GM23338 (cell line): ENCODE measurements at regions not wholly inside any gene's neighbourhood (a gene's known extent, or its start where the extent isn't known, plus 50 kb on each side); places are given as distances from the start of the nearest gene placed in this dataset.

Experiments used
- ATAC-seq: fragments of 200-7000 bp; cut with Tn5 transposase; 3 replicates; pipeline ENCODE4 v1.9.1; 2020
- DNase-seq: peaks from one replicate; pipeline ENCODE4 v3.0.0-alpha.2; 2015; ENCODE audit warnings: low spot score
- H2AFZ ChIP-seq: fragments of 200-600 bp; sonication (generic); 2 replicates; pipeline ENCODE4 v1.8.0; 2016; ENCODE audit warnings: antibody characterized with exemption, mild to moderate bottlenecking, moderate library complexity
- H3F3A ChIP-seq: fragments of 200-600 bp; sonication (generic); replicated peaks from 2 replicates; pipeline ENCODE4 v1.8.0; 2017; ENCODE audit warnings: antibody characterized with exemption, mixed run types, low read depth
- H3K27ac ChIP-seq: fragments of 200-600 bp; sonication (generic); 2 replicates; pipeline ENCODE4 v1.6.1; 2016; ENCODE audit warnings: low read depth
- H3K27me3 ChIP-seq: fragments of 200-600 bp; sonication (generic); 2 replicates; pipeline ENCODE4 v1.8.0; 2016; ENCODE audit warnings: mild to moderate bottlenecking, mixed run types, moderate library complexity; ENCODE audit not compliant: insufficient read depth
- H3K36me3 ChIP-seq: fragments of 200-600 bp; sonication (generic); 2 replicates; pipeline ENCODE4 v1.8.0; 2016; ENCODE audit warnings: mild to moderate bottlenecking; ENCODE audit not compliant: insufficient read depth
- H3K4me1 ChIP-seq: fragments of 200-600 bp; sonication (generic); 2 replicates; pipeline ENCODE4 v1.8.0; 2016; ENCODE audit warnings: mild to moderate bottlenecking, moderate library complexity; ENCODE audit not compliant: insufficient read depth
- H3K4me2 ChIP-seq: fragments of 200-600 bp; sonication (generic); 2 replicates; pipeline ENCODE4 v1.7.1; 2017; ENCODE audit warnings: mixed run types
- H3K4me3 ChIP-seq: fragments of 200-600 bp; sonication (generic); 2 replicates; pipeline ENCODE4 v1.6.1; 2016; ENCODE audit warnings: mixed run types
- H3K79me2 ChIP-seq: fragments of 200-600 bp; sonication (generic); replicated peaks from 2 replicates; pipeline ENCODE4 v1.8.0; 2017; ENCODE audit warnings: mild to moderate bottlenecking; ENCODE audit not compliant: insufficient read depth
- H3K9me2 ChIP-seq: fragments of 200-600 bp; sonication (generic); 2 replicates; pipeline ENCODE4 v1.8.0; 2017; ENCODE audit not compliant: insufficient read depth
- H4K20me1 ChIP-seq: fragments of 200-600 bp; sonication (generic); replicated peaks from 2 replicates; pipeline ENCODE4 v1.8.0; 2017; ENCODE audit warnings: mild to moderate bottlenecking; ENCODE audit not compliant: insufficient read depth
- H3K27ac Mint-ChIP-seq: 2 replicates; pipeline ENCODE4 v1.8.0; 2020; ENCODE audit warnings: inconsistent platforms, mild to moderate bottlenecking, moderate library complexity, mixed read lengths
- H3K27me3 Mint-ChIP-seq: 3 replicates; pipeline ENCODE4 v1.8.0; 2022; ENCODE audit warnings: low read depth, mild to moderate bottlenecking, moderate library complexity, mixed read lengths, inconsistent platforms; ENCODE audit not compliant: insufficient read depth, poor library complexity
- H3K36me3 Mint-ChIP-seq: 3 replicates; pipeline ENCODE4 v1.8.0; 2021; ENCODE audit warnings: low read depth, mild to moderate bottlenecking, inconsistent platforms, moderate library complexity, mixed read lengths
- H3K4me1 Mint-ChIP-seq: 3 replicates; pipeline ENCODE4 v1.8.0; 2020; ENCODE audit warnings: mild to moderate bottlenecking, inconsistent platforms, mixed read lengths
- H3K4me3 Mint-ChIP-seq: 3 replicates; pipeline ENCODE4 v1.8.0; 2021; ENCODE audit warnings: moderate library complexity, mild to moderate bottlenecking, inconsistent platforms, mixed read lengths
- H3K9me3 Mint-ChIP-seq: 3 replicates; pipeline ENCODE4 v1.8.0; 2020; ENCODE audit warnings: moderate library complexity, mild to moderate bottlenecking, inconsistent platforms, mixed read lengths
- CREB1 ChIP-seq: fragments of 250-450 bp; sonication (Bioruptor Pico); IDR thresholded peaks from 2 replicates; pipeline ENCODE4 v1.5.0; 2020; ENCODE audit warnings: low read depth, mild to moderate bottlenecking, moderate library complexity
- EZH2 ChIP-seq: fragments of 200-600 bp; sonication (generic); IDR thresholded peaks from one replicate; pipeline ENCODE4 v1.8.0; 2017; ENCODE audit warnings: antibody characterized with exemption, mild to moderate bottlenecking, low read depth; ENCODE audit not compliant: unreplicated experiment
- EZH2phosphoT487 ChIP-seq: fragments of 200-600 bp; sonication (generic); IDR thresholded peaks from one replicate; pipeline ENCODE4 v1.8.1; 2018; ENCODE audit warnings: antibody characterized with exemption; ENCODE audit not compliant: unreplicated experiment
- JUNB ChIP-seq: IDR thresholded peaks from one replicate; pipeline ENCODE4 v1.6.1; 2016; ENCODE audit warnings: antibody characterized with exemption; ENCODE audit not compliant: unreplicated experiment
- NANOG ChIP-seq: IDR thresholded peaks from 2 replicates; pipeline ENCODE4 v1.6.1; 2016; ENCODE audit warnings: antibody characterized with exemption, borderline replicate concordance
- POLR2AphosphoS5 ChIP-seq: IDR thresholded peaks from 2 replicates; pipeline ENCODE4 v1.6.1; 2016; ENCODE audit warnings: antibody characterized with exemption, low read depth
- ZNF114 ChIP-seq: fragments of 250-450 bp; sonication (Bioruptor Pico); IDR thresholded peaks from 2 replicates; pipeline ENCODE4 v1.5.0; 2020; ENCODE audit warnings: mild to moderate bottlenecking, moderate library complexity
- ZNF331 ChIP-seq: fragments of 250-450 bp; sonication (Bioruptor Pico); IDR thresholded peaks from 2 replicates; pipeline ENCODE4 v1.5.0; 2020; ENCODE audit warnings: low read depth, mild to moderate bottlenecking, moderate library complexity
- TF ChIP-seq, protein P1 (sequence below): IDR thresholded peaks from one replicate; pipeline ENCODE4 v1.6.1; 2018; ENCODE audit warnings: antibody characterized with exemption; ENCODE audit not compliant: unreplicated experiment
- TF ChIP-seq, protein P2 (sequence below), 2 experiments: fragments of 200-600 bp in 1 of 2; sonication (generic) in 1 of 2; conservative IDR thresholded peaks; 2 replicates each; pipeline versions ENCODE4 v1.5.1 to v1.6.1; 2016 to 2017; ENCODE audit warnings: antibody characterized with exemption in 2 of 2, low read depth in 2 of 2, mild to moderate bottlenecking in 2 of 2, moderate library complexity in 1 of 2
- TF ChIP-seq, protein P3 (sequence below): IDR thresholded peaks from 2 replicates; pipeline ENCODE4 v1.6.1; 2016; ENCODE audit warnings: antibody characterized with exemption

DNA sequence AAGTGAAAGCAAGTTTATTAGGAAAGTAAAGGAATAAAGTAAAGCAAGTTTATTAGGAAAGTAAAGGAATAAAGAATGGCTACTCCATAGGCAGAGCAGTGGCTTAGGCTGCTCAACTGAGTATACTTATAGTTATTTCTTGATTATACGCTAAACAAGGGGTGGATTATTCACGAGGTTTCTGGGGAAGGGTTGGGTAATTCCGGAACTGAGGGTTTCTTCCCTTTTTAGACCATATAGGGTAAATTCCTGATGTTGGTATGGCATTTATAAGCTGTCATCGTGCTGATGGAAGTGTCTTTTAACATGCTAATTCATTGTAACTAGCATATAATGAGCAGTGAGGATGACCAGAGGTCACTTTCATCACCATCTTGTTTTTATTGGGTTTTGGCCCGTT is 194.3 kb downstream of the DLEU7 start:
- Histone ChIP-seq H3K36me3 (no peaks in the 10 kb centered on the region), H3K79me2 (no peaks in the 10 kb centered on the region), H3K4me3 (no peak overlapping the region), H3K4me1 (no peaks in the 10 kb centered on the region), H3K9me2 (peaks cover 6% of the 10 kb centered on the region; the same call in 1 of the 2 replicates), H3K27me3 (no peaks in the 10 kb centered on the region), H3F3A (no peaks in the 10 kb centered on the region), H3K4me2 (no peak overlapping the region), H4K20me1 (no peaks in the 10 kb centered on the region), H2AFZ (no peak overlapping the region), H3K27ac (no peak overlapping the region)
- Mint-ChIP-seq H3K9me3 (no peaks in the 10 kb centered on the region), H3K27me3 (peaks cover 2% of the 10 kb centered on the region), H3K4me1 (no peaks in the 10 kb centered on the region; the same call in 1 of the 3 replicates), H3K4me3 (no peak overlapping the region), H3K27ac (no peak overlapping the region), H3K36me3 (no peaks in the 10 kb centered on the region)
- no peak for DNase-seq
- ATAC-seq: no peak
- TF ChIP-seq NANOG (no peak), ZNF331 (CRISPR knock-in tag) (no peak), CREB1 (CRISPR knock-in tag) (no peak), POLR2AphosphoS5 (no peak), ZNF114 (no peak), JUNB (no peak)
- TF ChIP-seq, protein P1, sequence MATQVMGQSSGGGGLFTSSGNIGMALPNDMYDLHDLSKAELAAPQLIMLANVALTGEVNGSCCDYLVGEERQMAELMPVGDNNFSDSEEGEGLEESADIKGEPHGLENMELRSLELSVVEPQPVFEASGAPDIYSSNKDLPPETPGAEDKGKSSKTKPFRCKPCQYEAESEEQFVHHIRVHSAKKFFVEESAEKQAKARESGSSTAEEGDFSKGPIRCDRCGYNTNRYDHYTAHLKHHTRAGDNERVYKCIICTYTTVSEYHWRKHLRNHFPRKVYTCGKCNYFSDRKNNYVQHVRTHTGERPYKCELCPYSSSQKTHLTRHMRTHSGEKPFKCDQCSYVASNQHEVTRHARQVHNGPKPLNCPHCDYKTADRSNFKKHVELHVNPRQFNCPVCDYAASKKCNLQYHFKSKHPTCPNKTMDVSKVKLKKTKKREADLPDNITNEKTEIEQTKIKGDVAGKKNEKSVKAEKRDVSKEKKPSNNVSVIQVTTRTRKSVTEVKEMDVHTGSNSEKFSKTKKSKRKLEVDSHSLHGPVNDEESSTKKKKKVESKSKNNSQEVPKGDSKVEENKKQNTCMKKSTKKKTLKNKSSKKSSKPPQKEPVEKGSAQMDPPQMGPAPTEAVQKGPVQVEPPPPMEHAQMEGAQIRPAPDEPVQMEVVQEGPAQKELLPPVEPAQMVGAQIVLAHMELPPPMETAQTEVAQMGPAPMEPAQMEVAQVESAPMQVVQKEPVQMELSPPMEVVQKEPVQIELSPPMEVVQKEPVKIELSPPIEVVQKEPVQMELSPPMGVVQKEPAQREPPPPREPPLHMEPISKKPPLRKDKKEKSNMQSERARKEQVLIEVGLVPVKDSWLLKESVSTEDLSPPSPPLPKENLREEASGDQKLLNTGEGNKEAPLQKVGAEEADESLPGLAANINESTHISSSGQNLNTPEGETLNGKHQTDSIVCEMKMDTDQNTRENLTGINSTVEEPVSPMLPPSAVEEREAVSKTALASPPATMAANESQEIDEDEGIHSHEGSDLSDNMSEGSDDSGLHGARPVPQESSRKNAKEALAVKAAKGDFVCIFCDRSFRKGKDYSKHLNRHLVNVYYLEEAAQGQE: no peak

DNA sequence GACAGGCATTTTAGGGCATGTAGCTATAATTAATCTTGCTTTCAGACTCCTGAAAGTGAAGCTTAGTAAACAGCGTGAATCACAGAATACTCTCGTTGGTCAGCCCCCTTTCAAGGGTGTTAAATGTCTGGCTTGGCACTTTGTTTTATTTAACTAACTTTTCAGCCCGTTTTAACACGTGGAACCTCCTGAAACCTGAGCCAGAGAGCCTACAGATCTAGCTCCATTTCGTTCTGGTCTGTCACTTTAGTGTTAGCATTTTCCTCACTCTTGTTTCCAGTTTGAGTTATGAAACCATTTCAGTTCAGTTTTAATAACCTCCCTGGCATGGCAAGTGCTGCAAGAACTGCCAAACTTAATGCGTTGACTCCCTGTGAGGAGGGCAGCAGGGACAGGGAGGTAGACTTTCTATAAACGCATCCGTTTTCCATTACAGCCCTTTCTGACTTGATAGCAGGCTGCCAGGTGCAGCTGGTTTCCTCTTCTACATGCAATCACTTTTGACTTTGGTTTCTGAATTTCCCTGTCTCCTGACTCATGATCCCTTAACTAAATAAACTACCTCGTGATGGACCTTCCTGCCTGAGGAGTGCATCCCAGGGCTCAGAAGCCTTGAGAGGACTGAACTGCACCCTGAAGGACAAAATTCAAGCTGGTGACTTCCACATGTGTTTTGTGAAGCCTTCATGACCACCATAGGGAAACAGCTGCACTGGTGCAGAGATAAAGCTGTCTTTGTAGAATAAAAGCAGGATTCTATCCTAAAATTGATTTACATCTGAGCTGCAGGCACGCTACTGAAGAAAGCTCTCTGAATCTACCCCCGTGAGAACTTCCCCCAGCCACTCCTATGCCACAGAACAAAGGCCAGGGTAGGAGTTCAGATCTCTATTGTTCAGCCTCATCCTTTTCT is 192.6 kb downstream of the DLEU7 start:
- Mint-ChIP-seq H3K36me3 (no peaks in the 10 kb centered on the region), H3K4me3 (no peak overlapping the region), H3K27ac (no peak overlapping the region), H3K4me1 (no peaks in the 10 kb centered on the region; the same call in 1 of the 3 replicates), H3K9me3 (no peaks in the 10 kb centered on the region), H3K27me3 (peaks cover 2% of the 10 kb centered on the region)
- no peak overlapping the region for H3K4me3 ChIP-seq
- DNase-seq (no peak), ATAC-seq (no peak)
- no peaks in the 10 kb centered on the region for H3K4me1 ChIP-seq
- no peaks in the 10 kb centered on the region for H3K79me2 ChIP-seq
- no peaks in the 10 kb centered on the region for H3K36me3 ChIP-seq
- no peaks in the 10 kb centered on the region for H4K20me1 ChIP-seq
- H3K27ac ChIP-seq: no peak overlapping the region
- no peak overlapping the region for H2AFZ ChIP-seq
- no peak overlapping the region for H3K4me2 ChIP-seq
- peaks cover 6% of the 10 kb centered on the region; the same call in 1 of the 2 replicates for H3K9me2 ChIP-seq
- H3F3A ChIP-seq: no peaks in the 10 kb centered on the region
- H3K27me3 ChIP-seq: no peaks in the 10 kb centered on the region
- TF ChIP-seq EZH2 (no peak), ZNF114 (no peak), POLR2AphosphoS5 (no peak), EZH2phosphoT487 (no peak), CREB1 (CRISPR knock-in tag) (no peak), JUNB (no peak), NANOG (no peak), ZNF331 (CRISPR knock-in tag) (no peak)
- TF ChIP-seq, protein P1: no peak
- TF ChIP-seq, protein P2, sequence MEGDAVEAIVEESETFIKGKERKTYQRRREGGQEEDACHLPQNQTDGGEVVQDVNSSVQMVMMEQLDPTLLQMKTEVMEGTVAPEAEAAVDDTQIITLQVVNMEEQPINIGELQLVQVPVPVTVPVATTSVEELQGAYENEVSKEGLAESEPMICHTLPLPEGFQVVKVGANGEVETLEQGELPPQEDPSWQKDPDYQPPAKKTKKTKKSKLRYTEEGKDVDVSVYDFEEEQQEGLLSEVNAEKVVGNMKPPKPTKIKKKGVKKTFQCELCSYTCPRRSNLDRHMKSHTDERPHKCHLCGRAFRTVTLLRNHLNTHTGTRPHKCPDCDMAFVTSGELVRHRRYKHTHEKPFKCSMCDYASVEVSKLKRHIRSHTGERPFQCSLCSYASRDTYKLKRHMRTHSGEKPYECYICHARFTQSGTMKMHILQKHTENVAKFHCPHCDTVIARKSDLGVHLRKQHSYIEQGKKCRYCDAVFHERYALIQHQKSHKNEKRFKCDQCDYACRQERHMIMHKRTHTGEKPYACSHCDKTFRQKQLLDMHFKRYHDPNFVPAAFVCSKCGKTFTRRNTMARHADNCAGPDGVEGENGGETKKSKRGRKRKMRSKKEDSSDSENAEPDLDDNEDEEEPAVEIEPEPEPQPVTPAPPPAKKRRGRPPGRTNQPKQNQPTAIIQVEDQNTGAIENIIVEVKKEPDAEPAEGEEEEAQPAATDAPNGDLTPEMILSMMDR (conservative IDR thresholded peaks at IDR 0.05; ENCODE audit: low read depth in 2 of 2): no peak
- TF ChIP-seq, protein P3, sequence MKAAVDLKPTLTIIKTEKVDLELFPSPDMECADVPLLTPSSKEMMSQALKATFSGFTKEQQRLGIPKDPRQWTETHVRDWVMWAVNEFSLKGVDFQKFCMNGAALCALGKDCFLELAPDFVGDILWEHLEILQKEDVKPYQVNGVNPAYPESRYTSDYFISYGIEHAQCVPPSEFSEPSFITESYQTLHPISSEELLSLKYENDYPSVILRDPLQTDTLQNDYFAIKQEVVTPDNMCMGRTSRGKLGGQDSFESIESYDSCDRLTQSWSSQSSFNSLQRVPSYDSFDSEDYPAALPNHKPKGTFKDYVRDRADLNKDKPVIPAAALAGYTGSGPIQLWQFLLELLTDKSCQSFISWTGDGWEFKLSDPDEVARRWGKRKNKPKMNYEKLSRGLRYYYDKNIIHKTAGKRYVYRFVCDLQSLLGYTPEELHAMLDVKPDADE: no peak
